Right atrium auricular region (tissue), 2 donors: ENCODE measurements at regions not wholly inside any gene's neighbourhood (a gene's known extent, or its start where the extent isn't known, plus 50 kb on each side); places are given as distances from the start of the nearest gene placed in this dataset.

Experiments
- DNase-seq: peaks from one replicate; pipeline ENCODE4 v3.0.0-alpha.2; 2019; ENCODE audit warnings: low spot score
- H3K27ac ChIP-seq, 2 donors: fragments of 200-600 bp; sonication (generic); 1 replicate in 1 of 2; 2 replicates in 1 of 2; pipeline ENCODE4 v1.5.1; 2016 to 2019
- H3K27me3 ChIP-seq, 2 donors: fragments of 200-600 bp; sonication (generic); one replicate each; pipeline versions ENCODE4 v1.5.1 to v1.6.0; 2017 to 2019
- H3K36me3 ChIP-seq: fragments of 200-600 bp; sonication (generic); one replicate; pipeline ENCODE4 v1.5.1; 2016
- H3K4me1 ChIP-seq, 2 donors: fragments of 200-600 bp; sonication (generic); one replicate each; pipeline versions ENCODE4 v1.5.1 to v1.6.0; 2017 to 2019
- H3K4me3 ChIP-seq, 2 donors: fragments of 200-600 bp; sonication (generic); 1 replicate in 1 of 2; 2 replicates in 1 of 2; pipeline ENCODE4 v1.5.1; 2017 to 2019; ENCODE audit warnings: mild to moderate bottlenecking in 1 of 2, moderate library complexity in 1 of 2
- H3K9me3 ChIP-seq, 2 donors: fragments of 200-600 bp; sonication (generic); one replicate each; pipeline ENCODE4 v1.5.1; 2019
- TF ChIP-seq, protein P1 (sequence below), 2 donors: fragments of 200-600 bp; sonication (generic); IDR thresholded peaks; one replicate each; pipeline ENCODE4 v1.5.1; 2019; ENCODE audit warnings: antibody characterized with exemption in 2 of 2

DNA sequence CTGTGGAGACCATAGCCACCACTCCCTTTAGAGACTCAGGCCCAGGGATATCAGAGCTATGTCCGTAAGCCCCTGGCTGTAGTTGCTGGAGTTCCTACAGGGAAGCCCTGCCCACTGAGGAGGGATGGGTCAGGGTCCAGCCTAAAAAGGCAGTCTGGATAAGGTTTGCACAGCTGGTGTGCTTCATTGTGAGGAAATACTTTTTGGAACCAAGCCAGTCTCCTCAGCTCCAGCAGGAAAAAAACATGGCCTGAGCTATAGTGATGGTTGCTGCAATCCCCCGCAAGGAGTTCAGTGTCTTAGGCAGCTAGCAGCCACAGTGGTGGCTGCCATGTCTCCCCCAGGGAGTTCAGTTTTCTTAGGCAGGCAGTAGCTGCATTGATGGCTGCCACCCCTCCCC is 52.6 kb upstream of the CYP2C8 start:
- Histone ChIP-seq H3K36me3 (no peaks in the 10 kb centered on the region), H3K4me3 (no peak overlapping the region), H3K9me3 (peaks cover 0 to 28% of the 10 kb centered on the region in 2 donors), H3K27me3 (no peaks in the 10 kb centered on the region), H3K4me1 (no peaks in the 10 kb centered on the region), H3K27ac (no peak overlapping the region)
- DNase-seq, result no peak
- TF ChIP-seq, protein P1, sequence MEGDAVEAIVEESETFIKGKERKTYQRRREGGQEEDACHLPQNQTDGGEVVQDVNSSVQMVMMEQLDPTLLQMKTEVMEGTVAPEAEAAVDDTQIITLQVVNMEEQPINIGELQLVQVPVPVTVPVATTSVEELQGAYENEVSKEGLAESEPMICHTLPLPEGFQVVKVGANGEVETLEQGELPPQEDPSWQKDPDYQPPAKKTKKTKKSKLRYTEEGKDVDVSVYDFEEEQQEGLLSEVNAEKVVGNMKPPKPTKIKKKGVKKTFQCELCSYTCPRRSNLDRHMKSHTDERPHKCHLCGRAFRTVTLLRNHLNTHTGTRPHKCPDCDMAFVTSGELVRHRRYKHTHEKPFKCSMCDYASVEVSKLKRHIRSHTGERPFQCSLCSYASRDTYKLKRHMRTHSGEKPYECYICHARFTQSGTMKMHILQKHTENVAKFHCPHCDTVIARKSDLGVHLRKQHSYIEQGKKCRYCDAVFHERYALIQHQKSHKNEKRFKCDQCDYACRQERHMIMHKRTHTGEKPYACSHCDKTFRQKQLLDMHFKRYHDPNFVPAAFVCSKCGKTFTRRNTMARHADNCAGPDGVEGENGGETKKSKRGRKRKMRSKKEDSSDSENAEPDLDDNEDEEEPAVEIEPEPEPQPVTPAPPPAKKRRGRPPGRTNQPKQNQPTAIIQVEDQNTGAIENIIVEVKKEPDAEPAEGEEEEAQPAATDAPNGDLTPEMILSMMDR (IDR thresholded peaks at IDR 0.05), result no peak
